ENCODE measurements at regions not wholly inside any gene's neighbourhood (a gene's known extent, or its start where the extent isn't known, plus 50 kb on each side); places are given as distances from the start of the nearest gene placed in this dataset.

- no peak for TF ChIP-seq EZH2phosphoT487 (IDR thresholded peaks at IDR 0.05; ENCODE audit: borderline replicate concordance, low read length)
- no peak for TF ChIP-seq CTCF (IDR thresholded peaks at IDR 0.05; ENCODE audit: low read depth, low read length, poor library complexity, severe bottlenecking)
Observed at GRCh38 chr3:178096955-178097354, 439.3 kb upstream of the KCNMB2 start.
